HG03354 (cell line): ENCODE measurements at regions not wholly inside any gene's neighbourhood (a gene's known extent, or its start where the extent isn't known, plus 50 kb on each side); places are given as distances from the start of the nearest gene placed in this dataset.
"Not testable (repeated sequence)": the region's sequence is repeated elsewhere in the genome, so short reads cannot be mapped to it uniquely, and the experiment has no call there.

Experiments
- ATAC-seq: cut with Tn5 transposase; IDR thresholded peaks from one replicate; pipeline ENCODE4 v1.9.1; 2021; ENCODE audit warnings: mild to moderate bottlenecking; ENCODE audit not compliant: unreplicated experiment, poor library complexity, severe bottlenecking

DNA sequence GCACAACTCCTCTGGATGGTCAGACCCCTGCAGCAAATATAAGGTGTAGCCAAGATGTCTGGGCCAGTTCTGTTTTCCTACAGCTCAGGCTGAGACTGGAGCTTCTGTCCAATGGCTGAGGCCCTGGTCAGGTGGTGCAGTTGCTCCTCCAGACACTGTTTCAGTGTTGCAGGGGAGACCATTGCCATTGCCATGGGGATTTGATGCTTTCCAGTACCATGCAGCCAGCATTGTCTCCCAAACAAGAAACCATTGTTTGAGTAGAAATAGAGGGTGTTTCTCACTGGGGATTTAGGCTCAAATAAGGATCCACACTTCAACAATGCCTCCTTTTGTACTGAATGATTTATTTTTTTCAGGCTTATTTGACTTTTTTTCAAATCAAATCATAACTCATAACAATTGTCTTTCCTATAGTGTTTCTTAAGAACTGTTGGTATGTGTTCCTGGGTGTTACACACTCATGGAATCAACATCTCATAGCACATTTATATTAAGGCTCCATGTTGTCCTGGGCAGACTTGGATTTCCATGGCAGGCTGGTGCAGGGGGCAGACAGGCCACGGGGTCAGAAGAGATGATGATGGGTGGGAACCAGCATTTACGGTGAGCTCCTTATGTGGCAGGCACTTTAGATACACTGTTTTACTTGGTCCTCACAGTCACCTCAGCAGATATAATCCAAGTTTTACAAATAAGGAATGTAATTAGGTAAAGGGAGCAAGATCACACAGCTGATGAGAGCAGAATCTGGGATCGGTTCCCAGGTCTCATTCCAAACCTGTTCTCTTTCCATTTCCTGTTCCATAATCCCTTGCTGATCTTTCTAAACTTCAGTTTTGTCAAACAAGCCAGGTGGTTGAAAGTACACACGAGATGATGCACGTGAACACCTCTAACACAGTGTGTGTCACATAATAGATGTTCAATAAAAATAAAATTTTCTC lies 95.9 kb upstream of the GNAQ start:
- ATAC-seq: no peak

DNA sequence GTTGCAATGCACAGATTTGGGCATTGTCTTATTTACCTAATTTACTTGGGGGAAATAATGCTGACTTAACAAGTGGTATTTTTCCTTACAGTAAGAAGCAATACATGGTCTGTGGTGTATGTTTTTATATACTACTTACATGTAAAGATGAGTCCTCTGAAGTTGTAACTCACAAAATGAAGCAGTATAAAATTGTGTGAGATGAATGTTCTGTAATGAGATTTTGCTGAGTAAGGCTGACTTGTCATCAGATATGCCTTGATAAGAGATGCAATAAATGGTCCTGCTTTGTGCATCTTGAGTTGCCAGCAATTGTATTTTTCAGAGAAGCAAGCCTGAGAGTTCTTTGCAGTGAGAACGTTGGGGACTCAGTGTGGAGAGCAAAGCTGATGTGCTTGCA lies 92.2 kb upstream of the GNAQ start:
- no peak for ATAC-seq

DNA sequence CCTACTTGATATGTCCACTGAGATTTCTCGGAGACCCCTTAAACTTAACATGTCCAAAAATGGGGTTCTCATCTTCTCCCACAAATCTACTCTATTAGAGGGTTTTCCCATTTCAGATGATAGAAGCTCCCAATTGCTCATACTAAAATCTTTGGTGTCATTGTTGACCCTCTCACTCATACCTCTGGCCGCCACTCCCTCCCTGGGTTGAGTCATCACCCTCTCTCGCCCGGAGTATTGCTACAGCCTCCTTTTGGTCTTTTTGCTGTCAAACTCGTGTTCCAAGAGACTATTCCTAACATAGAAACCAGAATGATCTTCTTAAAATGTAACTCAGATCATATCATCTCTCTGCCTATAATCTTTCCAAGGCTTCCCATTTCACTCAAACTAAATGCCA lies 91.0 kb upstream of the GNAQ start:
- ATAC-seq: no peak

DNA sequence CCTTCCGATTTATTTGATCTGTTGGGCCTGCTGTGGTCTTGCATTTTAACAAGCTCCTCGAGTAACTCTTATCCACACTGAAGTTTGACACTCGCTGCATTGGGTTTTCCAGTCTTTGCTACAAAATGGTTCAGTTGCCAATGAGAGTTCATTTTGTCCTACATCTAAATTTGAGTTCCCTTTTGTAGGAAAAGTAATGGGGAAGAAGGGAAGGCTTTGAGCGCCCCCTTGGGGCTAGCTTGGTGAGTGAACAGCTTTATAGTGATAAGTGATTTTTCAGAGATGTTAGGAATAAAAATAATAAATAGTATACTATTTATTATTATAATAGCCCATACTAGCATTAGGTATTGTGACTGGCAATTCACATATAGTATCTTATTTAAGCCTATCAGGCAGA lies 89.9 kb upstream of the GNAQ start:
- ATAC-seq: no peak

DNA sequence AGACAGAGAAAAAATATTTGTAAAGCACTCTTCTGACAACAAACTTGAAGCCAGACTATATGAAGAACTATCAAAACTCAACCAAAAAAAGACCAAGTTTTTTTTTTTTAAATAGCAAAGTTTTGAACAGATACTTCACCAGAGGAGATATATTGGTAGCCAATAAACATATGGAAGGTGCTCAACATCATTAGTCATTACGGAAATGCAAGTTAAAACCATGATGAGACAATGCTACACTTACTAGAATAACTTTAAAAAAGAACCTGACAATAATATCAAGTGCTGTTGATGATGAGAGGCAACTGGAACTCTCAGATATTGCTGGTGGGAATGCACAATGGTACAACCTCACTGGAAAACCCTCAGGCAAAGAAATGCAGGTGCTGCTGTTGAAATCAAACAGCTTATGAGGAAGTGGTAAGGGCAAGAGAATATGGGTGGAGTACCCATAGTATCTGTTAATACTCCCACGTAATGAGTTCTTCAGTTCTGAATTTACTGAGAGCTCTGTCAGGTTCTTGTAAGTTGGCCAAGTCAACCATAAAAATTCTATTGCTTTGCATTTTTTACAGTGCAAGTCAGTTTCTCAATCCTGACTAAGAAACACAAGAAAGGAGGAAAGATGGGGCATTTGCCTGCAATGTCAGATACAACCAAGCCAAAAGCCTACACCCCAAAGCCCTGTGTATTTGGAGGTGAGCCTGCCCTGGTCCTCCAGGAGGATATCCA lies 87.3 kb upstream of the GNAQ start:
- peak; percentile 74 for ATAC-seq

DNA sequence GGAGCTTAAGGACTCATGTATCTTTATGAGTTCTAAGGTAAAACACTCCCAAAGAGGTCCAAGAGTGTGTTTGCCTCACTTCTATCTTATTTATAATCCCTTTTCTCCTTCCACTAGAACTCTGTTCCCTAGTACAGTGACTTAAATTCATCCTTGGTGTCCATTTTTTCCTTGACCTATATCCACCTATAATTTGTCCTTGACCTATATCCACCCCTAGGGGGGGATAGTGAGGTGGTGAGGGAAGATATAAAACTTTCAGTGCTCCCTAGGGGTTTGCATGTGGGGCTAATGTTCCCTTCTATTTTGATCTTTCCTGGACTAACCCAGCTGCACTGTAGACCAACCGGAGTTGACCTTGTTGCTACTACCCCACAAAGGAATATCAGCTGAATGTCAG lies 83.5 kb upstream of the GNAQ start:
- ATAC-seq: no peak

DNA sequence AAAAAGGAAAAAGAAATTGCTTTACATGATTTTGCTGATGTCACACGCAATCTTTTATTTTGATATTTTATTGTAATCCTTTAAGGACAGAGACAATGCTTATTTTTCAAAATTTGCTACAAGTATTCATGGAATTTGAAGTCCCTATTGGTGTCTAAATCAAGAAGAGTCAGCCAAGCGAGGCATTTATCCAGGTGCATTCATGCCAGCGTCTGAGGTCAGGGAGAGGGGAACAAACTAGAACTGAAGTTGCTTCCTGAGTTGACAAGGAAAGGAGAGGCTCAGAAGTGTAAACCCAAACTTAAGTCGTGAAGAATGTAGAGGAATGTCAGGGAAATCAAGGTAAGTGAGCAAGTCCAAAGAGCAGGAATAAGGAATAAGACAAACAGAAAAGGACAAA lies 83.0 kb upstream of the GNAQ start:
- ATAC-seq: no peak

DNA sequence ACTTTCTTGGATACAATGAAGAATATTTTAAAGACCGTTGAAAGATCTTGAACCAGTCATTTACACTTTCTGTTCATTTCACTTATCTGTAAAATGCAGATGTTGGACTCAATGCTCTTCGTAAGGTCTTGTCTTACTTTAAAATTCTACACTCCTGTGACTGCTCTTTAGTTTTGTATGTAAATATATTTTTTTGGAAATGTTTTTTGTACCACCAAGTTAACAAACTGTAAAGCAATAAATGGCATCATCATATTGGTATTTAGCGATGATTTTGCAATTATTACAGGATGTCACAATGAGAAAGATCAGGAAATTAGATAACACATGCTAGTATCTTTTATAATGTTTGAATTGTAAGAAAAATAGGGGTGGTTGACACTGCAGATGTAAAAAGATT lies 80.8 kb upstream of the GNAQ start:
- ATAC-seq: no peak

DNA sequence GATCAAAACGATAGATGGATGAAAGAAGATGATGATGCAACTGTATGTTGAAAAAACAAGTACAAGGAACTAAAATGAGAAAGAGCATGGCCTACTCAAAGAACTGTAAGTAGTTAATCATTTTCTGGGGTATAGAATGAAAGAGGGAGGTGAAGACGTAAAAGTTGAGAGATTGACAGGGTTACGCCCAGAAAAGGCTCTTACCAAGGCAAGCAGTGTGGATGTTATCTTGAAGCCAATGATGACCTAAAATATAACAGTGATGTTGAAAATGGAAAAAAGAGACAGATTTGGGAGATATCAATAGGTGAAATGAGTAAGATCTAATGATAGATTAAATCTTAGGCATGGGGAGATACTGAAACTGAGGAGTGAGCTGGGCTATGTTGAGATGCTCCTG lies 80.4 kb upstream of the GNAQ start:
- ATAC-seq: no peak

DNA sequence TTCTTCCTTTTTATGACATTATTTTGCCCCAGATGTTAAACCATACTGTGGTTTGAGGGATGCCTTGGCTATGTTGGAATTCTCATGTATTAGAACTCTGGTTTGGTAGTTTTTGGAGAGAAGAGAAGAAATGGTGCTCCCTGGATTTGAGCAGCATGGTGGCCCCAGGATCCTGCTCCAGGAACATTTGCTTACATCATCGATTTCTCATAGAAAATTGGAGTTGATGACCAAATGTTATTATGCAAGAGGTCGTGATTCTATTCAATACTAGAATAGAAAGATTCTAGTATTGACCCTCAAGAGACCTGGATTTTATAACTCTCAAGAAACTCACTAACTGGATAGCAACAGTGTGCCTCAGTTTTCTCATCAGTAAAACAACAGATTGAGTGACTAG lies 77.5 kb upstream of the GNAQ start:
- ATAC-seq: no peak

DNA sequence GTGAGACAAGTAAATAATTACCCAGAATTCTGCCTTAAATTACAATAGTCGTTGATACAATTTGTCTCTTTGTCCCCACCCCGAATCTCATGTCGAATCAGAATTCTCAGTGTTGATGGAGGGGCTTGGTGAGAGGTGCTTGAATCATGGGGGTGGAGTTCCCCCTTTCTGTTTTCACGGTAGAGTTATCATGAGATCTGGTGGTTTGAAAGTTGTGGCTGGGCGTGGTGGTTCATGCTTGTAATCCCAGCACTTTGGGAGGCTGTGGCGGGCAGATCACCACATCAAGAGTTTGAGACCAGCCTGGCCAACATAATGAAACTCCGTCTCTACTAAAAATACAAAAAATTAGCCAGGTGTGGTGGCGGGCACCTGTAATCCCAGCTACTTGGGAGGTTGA lies 75.0 kb upstream of the GNAQ start:
- ATAC-seq: not testable (repeated sequence)

DNA sequence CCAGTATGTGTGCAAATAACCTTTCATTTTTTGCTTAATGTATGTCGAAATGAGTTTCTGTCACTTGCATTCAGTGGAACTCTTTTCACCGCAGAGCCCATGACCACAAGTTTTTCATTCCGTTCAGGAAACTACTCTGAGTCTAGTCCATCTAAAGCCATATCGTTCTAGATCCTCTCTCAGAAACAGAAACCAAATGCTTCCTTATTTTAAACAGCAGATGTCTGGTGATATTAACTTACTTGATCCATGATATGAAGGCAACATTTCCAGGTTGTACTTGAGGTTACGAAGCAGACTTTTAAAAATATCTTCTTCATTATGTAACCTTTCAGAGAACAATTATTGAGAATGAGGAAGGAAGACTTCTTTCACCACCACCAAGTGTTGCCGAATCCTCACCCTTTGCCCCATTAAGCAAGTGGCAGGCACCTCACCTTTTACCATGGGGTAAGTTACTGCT lies 72.4 kb upstream of the GNAQ start:
- ATAC-seq: peak; percentile 86

DNA sequence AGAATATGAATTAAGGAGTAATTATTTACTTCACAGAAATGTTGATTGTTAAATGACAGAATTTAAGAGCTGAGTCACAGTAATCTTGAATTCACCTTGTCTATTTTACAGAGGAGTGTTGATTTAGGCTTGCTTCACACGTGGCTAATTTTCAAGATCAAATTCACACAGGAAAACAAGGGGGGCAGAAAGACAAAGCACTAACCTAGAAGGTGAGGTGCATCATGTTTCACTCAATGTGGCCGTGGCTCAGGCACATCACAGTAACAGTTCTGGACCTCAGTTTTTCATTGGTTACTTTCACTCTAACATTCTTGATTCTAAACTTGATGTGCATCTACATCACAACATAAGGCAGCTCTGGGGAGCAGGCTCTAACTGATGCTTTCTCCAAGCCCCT lies 69.6 kb upstream of the GNAQ start:
- ATAC-seq: no peak

DNA sequence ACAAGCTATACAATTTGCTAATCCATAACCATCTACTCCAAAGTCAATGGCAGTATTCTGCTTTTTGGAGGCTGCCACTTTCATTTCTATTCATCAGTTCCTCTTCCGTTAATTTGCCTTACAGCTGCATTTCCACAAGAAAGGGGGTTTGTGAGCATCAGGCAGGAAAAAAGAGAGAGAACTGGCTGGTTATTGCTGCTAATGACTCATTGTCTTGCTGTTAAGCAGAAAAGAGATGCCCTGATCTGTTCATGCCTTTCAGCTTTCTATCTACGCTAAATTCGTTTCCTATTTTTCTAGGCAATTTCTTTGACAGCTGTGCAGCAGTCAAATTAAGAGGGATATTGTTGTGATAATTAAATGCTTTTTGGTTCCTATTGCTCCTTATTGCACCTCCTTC lies 65.9 kb upstream of the GNAQ start:
- ATAC-seq: no peak

DNA sequence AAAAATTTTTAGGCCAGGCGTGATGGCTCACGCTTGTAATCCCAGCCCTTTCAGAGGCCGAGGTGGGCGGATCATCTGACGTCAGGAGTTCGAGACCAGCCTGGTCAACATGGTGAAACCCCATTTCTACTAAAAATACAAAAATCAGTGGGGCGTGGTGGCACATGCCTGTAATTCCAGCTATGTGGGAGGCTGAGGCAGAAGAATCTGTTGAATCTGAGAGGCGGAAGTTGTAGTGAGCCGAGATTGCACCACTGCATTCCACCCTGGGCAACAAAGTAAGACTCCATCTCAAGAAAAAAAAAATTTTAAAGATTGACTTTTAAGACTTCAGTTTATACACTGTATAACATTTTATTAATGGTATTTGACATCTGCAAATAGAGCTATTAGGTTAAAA lies 60.1 kb upstream of the GNAQ start:
- no peak for ATAC-seq

DNA sequence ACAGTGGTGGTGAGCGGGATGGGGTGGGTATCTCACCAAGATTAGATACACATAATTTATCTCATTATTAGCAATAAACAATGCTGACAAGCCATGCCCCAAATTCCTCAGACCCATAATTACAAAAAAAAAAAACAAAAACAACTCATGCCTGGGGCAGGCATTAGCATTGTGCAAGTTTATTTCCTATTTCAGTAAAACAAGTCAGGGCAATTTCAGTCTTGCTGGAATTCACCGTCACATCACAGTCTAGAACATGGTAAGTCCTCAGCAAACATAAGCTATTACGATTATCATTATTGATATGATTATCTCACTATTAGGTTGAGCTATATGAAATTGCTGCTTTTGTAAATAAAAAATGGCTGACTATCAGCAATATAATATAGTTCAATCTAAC lies 57.5 kb upstream of the GNAQ start:
- ATAC-seq: no peak

DNA sequence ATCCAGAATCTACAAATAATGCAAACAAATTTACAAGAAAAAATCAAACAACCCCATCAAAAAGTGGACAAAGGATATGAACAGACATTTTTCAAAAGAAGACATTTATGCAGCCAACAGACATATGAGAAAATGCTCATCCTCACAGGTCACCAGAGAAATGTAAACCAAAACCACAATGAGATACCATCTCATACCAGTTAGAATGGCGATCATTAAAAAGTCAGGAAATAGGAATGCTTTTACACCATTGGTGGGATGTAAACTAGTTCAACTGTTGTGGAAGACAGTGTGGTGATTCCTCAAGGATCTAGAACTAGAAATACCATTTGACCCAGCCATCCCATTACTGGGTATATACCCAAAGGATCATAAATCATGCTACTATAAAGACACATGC lies 56.6 kb upstream of the GNAQ start:
- not testable (repeated sequence) for ATAC-seq
